Upper lobe of left lung (tissue), 4 donors: ENCODE measurements at regions not wholly inside any gene's neighbourhood (a gene's known extent, or its start where the extent isn't known, plus 50 kb on each side); places are given as distances from the start of the nearest gene placed in this dataset.

Experiments
- CTCF ChIP-seq, 6 experiments: fragments of 450-650 bp in 4 of 6; fragments of 200-600 bp in 2 of 6; sonication (generic) in 2 of 6; IDR thresholded peaks; one replicate each; pipeline ENCODE4 v1.5.1; 2016 to 2019; ENCODE audit warnings: antibody characterized with exemption in 6 of 6
- POLR2A ChIP-seq, 4 donors: fragments of 450-650 bp; IDR thresholded peaks; one replicate each; pipeline ENCODE4 v1.5.1; 2016 to 2017; ENCODE audit warnings: antibody characterized with exemption in 4 of 4, mild to moderate bottlenecking in 2 of 4

DNA sequence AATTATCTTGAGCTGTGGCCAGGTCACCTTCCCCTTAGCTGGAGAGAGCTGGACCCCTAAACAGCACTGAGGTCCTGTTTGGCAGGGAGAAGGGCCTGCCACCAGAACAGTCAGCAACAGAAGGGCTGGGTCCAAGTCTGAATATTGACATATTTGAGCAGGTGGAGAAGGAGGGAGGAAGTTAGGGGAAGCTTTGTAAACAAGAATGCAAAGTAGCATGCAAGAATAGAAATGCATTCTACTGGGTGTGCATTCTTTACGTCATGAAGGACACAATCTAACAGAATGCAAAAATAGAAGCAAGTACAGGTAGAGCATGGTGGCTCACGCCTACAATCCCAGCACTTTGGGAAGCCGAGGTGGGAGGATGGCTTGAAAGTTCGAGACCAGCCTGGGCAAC, 100.5 kb downstream of the QRSL1 start:
- TF ChIP-seq CTCF (IDR thresholded peaks at IDR 0.05) (no peak), POLR2A (IDR thresholded peaks at IDR 0.05) (no peak)
